ENCODE measurements at regions not wholly inside any gene's neighbourhood (a gene's known extent, or its start where the extent isn't known, plus 50 kb on each side); places are given as distances from the start of the nearest gene placed in this dataset.

GRCh38 chr7:21370283-21370982 lies 57.5 kb upstream of the SP4 start:
- no peak for DNase-seq

- no peak for DNase-seq
Measured at GRCh38 chr7:21371360-21371759, 56.5 kb upstream of the SP4 start.

GRCh38 chr7:21373031-21373430 lies 54.9 kb upstream of the SP4 start:
- DNase-seq = no peak

GRCh38 chr7:21374134-21374533 lies 53.7 kb upstream of the SP4 start:
- DNase-seq = no peak

GRCh38 chr7:21377545-21377944 lies 50.3 kb upstream of the SP4 start:
- DNase-seq = no peak
